ENCODE measurements at regions not wholly inside any gene's neighbourhood (a gene's known extent, or its start where the extent isn't known, plus 50 kb on each side); places are given as distances from the start of the nearest gene placed in this dataset.

GRCh38 chr2:120983344-120983743, 247.7 kb downstream of the GLI2 start:
- peak; percentile 45 for DNase-seq

GRCh38 chr2:120984046-120984445, 248.4 kb downstream of the GLI2 start:
- no peak for DNase-seq

GRCh38 chr2:120984452-120985173, 248.9 kb downstream of the GLI2 start:
- DNase-seq = no peak

- DNase-seq = no peak
These were observed 249.7 kb downstream of the GLI2 start for GRCh38 chr2:120985174-120985996.

- no peak for DNase-seq
These were observed 250.5 kb downstream of the GLI2 start for GRCh38 chr2:120985997-120986651.

GRCh38 chr2:120986898-120987650, 251.4 kb downstream of the GLI2 start:
- no peak for DNase-seq

GRCh38 chr2:120988051-120988699, 252.5 kb downstream of the GLI2 start:
- no peak for DNase-seq

- no peak for DNase-seq
These were observed 253.2 kb downstream of the GLI2 start for GRCh38 chr2:120988700-120989511.

- DNase-seq = no peak
These were observed 254.1 kb downstream of the GLI2 start for GRCh38 chr2:120989512-120990441.

- no peak for DNase-seq
These were observed 254.8 kb downstream of the GLI2 start for GRCh38 chr2:120990451-120990871.

- DNase-seq = no peak
These were observed 255.8 kb downstream of the GLI2 start for GRCh38 chr2:120991441-120991840.

GRCh38 chr2:120992791-120993555, 257.3 kb downstream of the GLI2 start:
- DNase-seq = no peak

- no peak for DNase-seq
These were observed 258.0 kb downstream of the GLI2 start for GRCh38 chr2:120993661-120994060.

GRCh38 chr2:120994301-120994995, 258.8 kb downstream of the GLI2 start:
- DNase-seq = no peak

GRCh38 chr2:120995152-120995551, 259.5 kb downstream of the GLI2 start:
- DNase-seq = no peak

- no peak for DNase-seq
These were observed 260.1 kb downstream of the GLI2 start for GRCh38 chr2:120995656-120996190.

GRCh38 chr2:120999377-121000097, 263.9 kb downstream of the GLI2 start:
- DNase-seq = no peak

GRCh38 chr2:121000804-121001203, 265.1 kb downstream of the GLI2 start:
- DNase-seq = no peak

All from NCI-H2171 treated with DMSO at 0.1 percent for 48 hours (cell line).